H54 (cell line): ENCODE measurements at regions not wholly inside any gene's neighbourhood (a gene's known extent, or its start where the extent isn't known, plus 50 kb on each side); places are given as distances from the start of the nearest gene placed in this dataset.

ENCODE experiments used
- DNase-seq: peaks from one replicate; pipeline ENCODE4 v3.0.0; 2011; ENCODE audit warnings: low spot score, mixed read lengths; ENCODE audit not compliant: insufficient read length
- FAIRE-seq: peaks from 3 replicates; lab custom pipeline; 2011; peaks lifted over from hg19 to GRCh38; lab: Jason Lieb, UNC
- POLR2A ChIP-seq: IDR thresholded peaks from 2 replicates; pipeline ENCODE4 v1.6.1; 2011; ENCODE audit warnings: low read depth, mild to moderate bottlenecking, low read length

- DNase-seq = no peak
- no peak for FAIRE-seq
- TF ChIP-seq POLR2A = no peak
Observed at GRCh38 chr13:97700306-97700848, 253.1 kb upstream of the IPO5 start.

GRCh38 chr13:97702614-97703013 is 250.9 kb upstream of the IPO5 start:
- FAIRE-seq = no peak
- no peak for DNase-seq
- TF ChIP-seq POLR2A = no peak

- TF ChIP-seq POLR2A = no peak
- DNase-seq (no peak), FAIRE-seq (no peak)
Observed at GRCh38 chr13:97710797-97711196, 242.7 kb upstream of the IPO5 start.

- no peak for TF ChIP-seq POLR2A
- DNase-seq (no peak), FAIRE-seq (no peak)
Observed at GRCh38 chr13:97712770-97713169, 240.7 kb upstream of the IPO5 start.

- FAIRE-seq (no peak), DNase-seq (no peak)
- no peak for TF ChIP-seq POLR2A
Observed at GRCh38 chr13:97715763-97716162, 237.7 kb upstream of the IPO5 start.

GRCh38 chr13:97716746-97717145 is 236.7 kb upstream of the IPO5 start:
- TF ChIP-seq POLR2A = no peak
- FAIRE-seq = no peak

GRCh38 chr13:97719736-97720135 is 233.7 kb upstream of the IPO5 start:
- FAIRE-seq (peak; percentile 76), DNase-seq (no peak)
- no peak for TF ChIP-seq POLR2A

More at GRCh38 chr13:97716746-97717145, 236.7 kb upstream of the IPO5 start:
- no peak for DNase-seq

GRCh38 chr13:97720896-97721295 is 232.6 kb upstream of the IPO5 start:
- DNase-seq = no peak
- no peak for FAIRE-seq
- no peak for TF ChIP-seq POLR2A

GRCh38 chr13:97723655-97724054 is 229.8 kb upstream of the IPO5 start:
- DNase-seq (no peak), FAIRE-seq (no peak)
- TF ChIP-seq POLR2A = no peak

- FAIRE-seq = no peak
- no peak for TF ChIP-seq POLR2A
- no peak for DNase-seq
Observed at GRCh38 chr13:97724450-97724849, 229.0 kb upstream of the IPO5 start.

GRCh38 chr13:97726664-97727280 is 226.7 kb upstream of the IPO5 start:
- FAIRE-seq (no peak), DNase-seq (no peak)
- no peak for TF ChIP-seq POLR2A

- no peak for TF ChIP-seq POLR2A
- FAIRE-seq (no peak), DNase-seq (no peak)
Observed at GRCh38 chr13:97727991-97728390, 225.5 kb upstream of the IPO5 start.

GRCh38 chr13:97736436-97736835 is 217.0 kb upstream of the IPO5 start:
- no peak for TF ChIP-seq POLR2A
- DNase-seq (no peak), FAIRE-seq (no peak)

- DNase-seq (no peak), FAIRE-seq (no peak)
- TF ChIP-seq POLR2A = no peak
Observed at GRCh38 chr13:97742084-97742483, 211.4 kb upstream of the IPO5 start.

- FAIRE-seq = no peak
- TF ChIP-seq POLR2A = no peak
- no peak for DNase-seq
Observed at GRCh38 chr13:97743938-97744337, 209.5 kb upstream of the IPO5 start.
